K562 (cell line): ENCODE measurements at regions not wholly inside any gene's neighbourhood (a gene's known extent, or its start where the extent isn't known, plus 50 kb on each side); places are given as distances from the start of the nearest gene placed in this dataset.

Experiments
- ATAC-seq: fragments of 200-7000 bp; cut with Tn5 transposase; 3 replicates; pipeline ENCODE4 v1.9.1; 2020; ENCODE audit warnings: moderate library complexity
- BruUV-seq: library from RNA; stranded (reverse); fragments of 400-500 nt; replicated peaks from 2 replicates; lab custom pipeline; 2021; lab: Mats Ljungman, UMichigan
- CTCF ChIA-PET: fragments of 300-600 bp; formaldehyde crosslinking; extraction: SDS; loops from one replicate; lab custom pipeline; 2021; ENCODE audit warnings: low intra/inter-chr PET ratio; lab: Yijun Ruan, JAX
- POLR2A ChIA-PET: fragments of 300-600, 350-650 bp; sonication (Branson Sonifier 250); formaldehyde crosslinking; extraction: SDS; loops from one replicate; lab custom pipeline; 2021; ENCODE audit warnings: antibody characterized with exemption, inconsistent platforms; lab: Yijun Ruan, JAX
- DNase-seq, 4 experiments: peaks; one replicate each; pipeline versions ENCODE4 v3.0.0 to v3.0.0-alpha.2; 2011 to 2018; ENCODE audit warnings: low spot score in 3 of 4, mixed read lengths in 3 of 4; ENCODE audit errors: extremely low read depth in 1 of 4
- FAIRE-seq: peaks from 2 replicates; lab custom pipeline; 2011; peaks lifted over from hg19 to GRCh38; lab: Jason Lieb, UNC
- H2AFZ ChIP-seq: 2 replicates; pipeline ENCODE4 v1.6.0; 2011; ENCODE audit warnings: low read depth, low read length, control low read depth, inconsistent platforms
- H3K27ac ChIP-seq: fragments of 200-600 bp; 3 replicates; pipeline ENCODE4 v1.8.0; 2011; ENCODE audit warnings: low read depth, mild to moderate bottlenecking, control low read depth, inconsistent platforms, low read length, moderate library complexity, mixed read lengths; ENCODE audit errors: extremely low read depth
- H3K27me3 ChIP-seq, 2 experiments: fragments of 300-600 bp in 1 of 2; 2 replicates in 1 of 2; 3 replicates in 1 of 2; pipeline versions ENCODE4 v1.6.0 to v1.8.0; 2011; ENCODE audit warnings: inconsistent platforms in 2 of 2, low read length in 2 of 2, mild to moderate bottlenecking in 1 of 2, mixed read lengths in 1 of 2, moderate library complexity in 1 of 2; ENCODE audit not compliant: control insufficient read depth in 2 of 2, insufficient read depth in 2 of 2
- H3K36me3 ChIP-seq: fragments of 300-600 bp; 3 replicates; pipeline ENCODE4 v1.8.0; 2011; ENCODE audit warnings: mild to moderate bottlenecking, low read length, inconsistent platforms; ENCODE audit not compliant: control insufficient read depth, insufficient read depth
- H3K4me1 ChIP-seq, 2 experiments: fragments of 200-600 bp in 1 of 2; replicated peaks in 1 of 2; 2 replicates in 1 of 2; 3 replicates in 1 of 2; pipeline versions ENCODE4 v1.5.1 to v1.8.0; 2011; ENCODE audit warnings: inconsistent platforms in 2 of 2, low read length in 2 of 2, mild to moderate bottlenecking in 1 of 2, mixed read lengths in 1 of 2, moderate library complexity in 1 of 2; ENCODE audit not compliant: control insufficient read depth in 2 of 2, insufficient read depth in 2 of 2
- H3K4me2 ChIP-seq: 2 replicates; pipeline ENCODE4 v1.6.1; 2011; ENCODE audit warnings: low read length, control low read depth, inconsistent platforms, mixed read lengths; ENCODE audit not compliant: insufficient read depth
- H3K4me3 ChIP-seq: fragments of 200-600 bp; sonication (generic), shearing (Covaris generic); 2 replicates; pipeline ENCODE4 v1.5.1; 2016; ENCODE audit warnings: control low read depth, inconsistent platforms
- H3K79me2 ChIP-seq: fragments of 200-600 bp; 3 replicates; pipeline ENCODE4 v1.8.0; 2011; ENCODE audit warnings: low read length, inconsistent platforms; ENCODE audit not compliant: control insufficient read depth, insufficient read depth
- H3K9ac ChIP-seq, 2 experiments: 2 replicates each; pipeline versions ENCODE4 v1.6.0 to v1.6.1; 2011; ENCODE audit warnings: low read depth in 2 of 2, low read length in 2 of 2, control low read depth in 1 of 2, inconsistent platforms in 1 of 2, mild to moderate bottlenecking in 1 of 2, mixed read lengths in 1 of 2; ENCODE audit not compliant: insufficient read depth in 1 of 2
- H3K9me1 ChIP-seq: one replicate; pipeline ENCODE4 v1.6.0; 2011; ENCODE audit warnings: inconsistent platforms, mild to moderate bottlenecking, low read length, moderate library complexity; ENCODE audit not compliant: control insufficient read depth, insufficient read depth
- H3K9me3 ChIP-seq: replicated peaks from 2 replicates; pipeline ENCODE4 v1.5.1; 2011; ENCODE audit warnings: low read depth, low read length, inconsistent platforms; ENCODE audit not compliant: control insufficient read depth, insufficient read depth
- H4K20me1 ChIP-seq: replicated peaks from 2 replicates; pipeline ENCODE4 v1.6.1; 2011; ENCODE audit warnings: low read length, inconsistent platforms, mixed read lengths; ENCODE audit not compliant: control insufficient read depth, insufficient read depth
- CEBPZ ChIP-seq: fragments of 150-350 bp; IDR thresholded peaks from 2 replicates; pipeline ENCODE4 v1.6.1; 2014; ENCODE audit warnings: low read depth, mild to moderate bottlenecking, low read length, borderline replicate concordance
- PML ChIP-seq: IDR thresholded peaks from 2 replicates; pipeline ENCODE4 v1.6.1; 2012; ENCODE audit warnings: low read length, inconsistent platforms
- SP2 ChIP-seq: IDR thresholded peaks from 2 replicates; pipeline ENCODE4 v1.6.1; 2011; ENCODE audit warnings: mild to moderate bottlenecking, low read depth, low read length, moderate library complexity; ENCODE audit not compliant: poor library complexity, severe bottlenecking; ENCODE audit errors: extremely low read depth
- TARDBP ChIP-seq: fragments of 450-650 bp; IDR thresholded peaks from 2 replicates; pipeline ENCODE4 v1.6.1; 2016
- TGIF2 ChIP-seq: sonication (generic); formaldehyde crosslinking; IDR thresholded peaks from 2 replicates; pipeline ENCODE4 v1.8.1; 2022; ENCODE audit warnings: mild to moderate bottlenecking, missing genetic modification reagents, moderate library complexity
- ZNF3 ChIP-seq: fragments of 250-450 bp; sonication (Bioruptor Pico); IDR thresholded peaks from 2 replicates; pipeline ENCODE4 v1.5.0; 2021; ENCODE audit warnings: mild to moderate bottlenecking, moderate library complexity
- ZNF444 ChIP-seq: fragments of 250-450 bp; sonication (Bioruptor Pico); IDR thresholded peaks from 2 replicates; pipeline ENCODE4 v1.4.0; 2020; ENCODE audit warnings: mild to moderate bottlenecking, moderate library complexity
- WGBS: fragments of 100-300 bp; shearing (Covaris generic); methylation state at CpG from one replicate; pipeline ENCODE4 v1.1.6; 2016; ENCODE audit warnings: low coverage, mixed read lengths; ENCODE audit not compliant: insufficient coverage; ENCODE audit errors: missing lambda C conversion rate; 5-methylcytosine and 5-hydroxymethylcytosine counted together
- in situ Hi-C: fragments of 300-500 bp; cut with MboI; formaldehyde crosslinking; loops from 4 replicates; pipeline ENCODE4 v1.15.0; 2018; ENCODE audit warnings: inconsistent platforms, mixed read lengths
- intact Hi-C: fragments of 100-400 bp; cut with micrococcal nuclease; formaldehyde crosslinking; loops from 2 replicates; pipeline ENCODE4 v1.14.2; 2022
- TF ChIP-seq, protein P1 (sequence below): sonication (generic); formaldehyde crosslinking; IDR thresholded peaks from 2 replicates; pipeline ENCODE4 v1.5.0; 2020; ENCODE audit warnings: missing genetic modification reagents
- TF ChIP-seq, protein P2 (sequence below), 2 experiments: fragments of 450-650 bp in 1 of 2; sonication (generic) in 1 of 2; formaldehyde crosslinking in 1 of 2; IDR thresholded peaks; 2 replicates each; pipeline versions ENCODE4 v1.7.1 to v1.9.0; 2016 to 2022; ENCODE audit warnings: inconsistent platforms in 1 of 2, mild to moderate bottlenecking in 1 of 2, missing genetic modification reagents in 1 of 2

- Histone ChIP-seq H3K36me3 (no peaks in the 10 kb centered on the region), H4K20me1 (no peaks in the 10 kb centered on the region), H3K27me3 (no peaks in the 10 kb centered on the region; a peak in 1 of 5 replicates), H3K9ac (no peak overlapping the region), H3K9me1 (no peaks in the 10 kb centered on the region), H3K27ac (no peak overlapping the region), H3K4me1 (no peaks in the 10 kb centered on the region), H3K4me2 (no peak overlapping the region), H3K4me3 (no peak overlapping the region), H2AFZ (no peak overlapping the region), H3K79me2 (no peaks in the 10 kb centered on the region), H3K9me3 (no peaks in the 10 kb centered on the region)
- ChIA-PET POLR2A (interaction anchor here (0.8 kb wide), 1 partner anchor 67 kb away, joined by 3 read pairs; no protein-coding TSS in a partner anchor), CTCF (interaction anchor here (1.0 kb wide), 1 partner anchor 692 kb away, joined by 3 read pairs; no protein-coding TSS in a partner anchor)
- in situ Hi-C loops = no loop called here
- FAIRE-seq = no peak
- BruUV-seq = no TSS peak
- no peak for ATAC-seq
- DNase-seq = no peak
- intact Hi-C loops = loop anchor here (5.0 kb wide), 1 partner anchor 556 kb away; no protein-coding TSS in a partner anchor
- WGBS = 0% methylated on average over 2 of the region's 2 CpGs
- no peak for TF ChIP-seq ZNF3 (CRISPR knock-in tag)
- no peak for TF ChIP-seq ZNF444 (CRISPR knock-in tag)
- TF ChIP-seq, protein P1, sequence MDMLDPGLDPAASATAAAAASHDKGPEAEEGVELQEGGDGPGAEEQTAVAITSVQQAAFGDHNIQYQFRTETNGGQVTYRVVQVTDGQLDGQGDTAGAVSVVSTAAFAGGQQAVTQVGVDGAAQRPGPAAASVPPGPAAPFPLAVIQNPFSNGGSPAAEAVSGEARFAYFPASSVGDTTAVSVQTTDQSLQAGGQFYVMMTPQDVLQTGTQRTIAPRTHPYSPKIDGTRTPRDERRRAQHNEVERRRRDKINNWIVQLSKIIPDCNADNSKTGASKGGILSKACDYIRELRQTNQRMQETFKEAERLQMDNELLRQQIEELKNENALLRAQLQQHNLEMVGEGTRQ (CRISPR knock-in tag) = no peak
- TF ChIP-seq TARDBP = no peak
- no peak for TF ChIP-seq SP2
- TF ChIP-seq, protein P2, sequence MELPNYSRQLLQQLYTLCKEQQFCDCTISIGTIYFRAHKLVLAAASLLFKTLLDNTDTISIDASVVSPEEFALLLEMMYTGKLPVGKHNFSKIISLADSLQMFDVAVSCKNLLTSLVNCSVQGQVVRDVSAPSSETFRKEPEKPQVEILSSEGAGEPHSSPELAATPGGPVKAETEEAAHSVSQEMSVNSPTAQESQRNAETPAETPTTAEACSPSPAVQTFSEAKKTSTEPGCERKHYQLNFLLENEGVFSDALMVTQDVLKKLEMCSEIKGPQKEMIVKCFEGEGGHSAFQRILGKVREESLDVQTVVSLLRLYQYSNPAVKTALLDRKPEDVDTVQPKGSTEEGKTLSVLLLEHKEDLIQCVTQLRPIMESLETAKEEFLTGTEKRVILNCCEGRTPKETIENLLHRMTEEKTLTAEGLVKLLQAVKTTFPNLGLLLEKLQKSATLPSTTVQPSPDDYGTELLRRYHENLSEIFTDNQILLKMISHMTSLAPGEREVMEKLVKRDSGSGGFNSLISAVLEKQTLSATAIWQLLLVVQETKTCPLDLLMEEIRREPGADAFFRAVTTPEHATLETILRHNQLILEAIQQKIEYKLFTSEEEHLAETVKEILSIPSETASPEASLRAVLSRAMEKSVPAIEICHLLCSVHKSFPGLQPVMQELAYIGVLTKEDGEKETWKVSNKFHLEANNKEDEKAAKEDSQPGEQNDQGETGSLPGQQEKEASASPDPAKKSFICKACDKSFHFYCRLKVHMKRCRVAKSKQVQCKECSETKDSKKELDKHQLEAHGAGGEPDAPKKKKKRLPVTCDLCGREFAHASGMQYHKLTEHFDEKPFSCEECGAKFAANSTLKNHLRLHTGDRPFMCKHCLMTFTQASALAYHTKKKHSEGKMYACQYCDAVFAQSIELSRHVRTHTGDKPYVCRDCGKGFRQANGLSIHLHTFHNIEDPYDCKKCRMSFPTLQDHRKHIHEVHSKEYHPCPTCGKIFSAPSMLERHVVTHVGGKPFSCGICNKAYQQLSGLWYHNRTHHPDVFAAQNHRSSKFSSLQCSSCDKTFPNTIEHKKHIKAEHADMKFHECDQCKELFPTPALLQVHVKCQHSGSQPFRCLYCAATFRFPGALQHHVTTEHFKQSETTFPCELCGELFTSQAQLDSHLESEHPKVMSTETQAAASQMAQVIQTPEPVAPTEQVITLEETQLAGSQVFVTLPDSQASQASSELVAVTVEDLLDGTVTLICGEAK (IDR thresholded peaks at IDR 0.05) = no peak
- TF ChIP-seq, protein P2 (CRISPR knock-in tag; IDR thresholded peaks at IDR 0.05) = no peak
- TF ChIP-seq CEBPZ = no peak
- TF ChIP-seq PML = no peak
- no peak for TF ChIP-seq TGIF2 (CRISPR knock-in tag)
These were observed 156.1 kb upstream of the TMEM260 start for GRCh38 chr14:56423544-56423943.
